K562 (cell line): ENCODE measurements at regions not wholly inside any gene's neighbourhood (a gene's known extent, or its start where the extent isn't known, plus 50 kb on each side); places are given as distances from the start of the nearest gene placed in this dataset.

ENCODE experiments used
- ATAC-seq: fragments of 200-7000 bp; cut with Tn5 transposase; 3 replicates; pipeline ENCODE4 v1.9.1; 2020; ENCODE audit warnings: moderate library complexity
- BruUV-seq: library from RNA; stranded (reverse); fragments of 400-500 nt; replicated peaks from 2 replicates; lab custom pipeline; 2021; lab: Mats Ljungman, UMichigan
- CTCF ChIA-PET: fragments of 300-600 bp; formaldehyde crosslinking; extraction: SDS; loops from one replicate; lab custom pipeline; 2021; ENCODE audit warnings: low intra/inter-chr PET ratio; lab: Yijun Ruan, JAX
- POLR2A ChIA-PET: fragments of 300-600, 350-650 bp; sonication (Branson Sonifier 250); formaldehyde crosslinking; extraction: SDS; loops from one replicate; lab custom pipeline; 2021; ENCODE audit warnings: antibody characterized with exemption, inconsistent platforms; lab: Yijun Ruan, JAX
- DNase-seq, 4 experiments: peaks; one replicate each; pipeline versions ENCODE4 v3.0.0 to v3.0.0-alpha.2; 2011 to 2018; ENCODE audit warnings: low spot score in 3 of 4, mixed read lengths in 3 of 4; ENCODE audit errors: extremely low read depth in 1 of 4
- FAIRE-seq: peaks from 2 replicates; lab custom pipeline; 2011; peaks lifted over from hg19 to GRCh38; lab: Jason Lieb, UNC
- H2AFZ ChIP-seq: 2 replicates; pipeline ENCODE4 v1.6.0; 2011; ENCODE audit warnings: low read depth, low read length, control low read depth, inconsistent platforms
- H3K27ac ChIP-seq: fragments of 200-600 bp; 3 replicates; pipeline ENCODE4 v1.8.0; 2011; ENCODE audit warnings: low read depth, mild to moderate bottlenecking, control low read depth, inconsistent platforms, low read length, moderate library complexity, mixed read lengths; ENCODE audit errors: extremely low read depth
- H3K27me3 ChIP-seq, 2 experiments: fragments of 300-600 bp in 1 of 2; 2 replicates in 1 of 2; 3 replicates in 1 of 2; pipeline versions ENCODE4 v1.6.0 to v1.8.0; 2011; ENCODE audit warnings: inconsistent platforms in 2 of 2, low read length in 2 of 2, mild to moderate bottlenecking in 1 of 2, mixed read lengths in 1 of 2, moderate library complexity in 1 of 2; ENCODE audit not compliant: control insufficient read depth in 2 of 2, insufficient read depth in 2 of 2
- H3K36me3 ChIP-seq: fragments of 300-600 bp; 3 replicates; pipeline ENCODE4 v1.8.0; 2011; ENCODE audit warnings: mild to moderate bottlenecking, low read length, inconsistent platforms; ENCODE audit not compliant: control insufficient read depth, insufficient read depth
- H3K4me1 ChIP-seq, 2 experiments: fragments of 200-600 bp in 1 of 2; replicated peaks in 1 of 2; 2 replicates in 1 of 2; 3 replicates in 1 of 2; pipeline versions ENCODE4 v1.5.1 to v1.8.0; 2011; ENCODE audit warnings: inconsistent platforms in 2 of 2, low read length in 2 of 2, mild to moderate bottlenecking in 1 of 2, mixed read lengths in 1 of 2, moderate library complexity in 1 of 2; ENCODE audit not compliant: control insufficient read depth in 2 of 2, insufficient read depth in 2 of 2
- H3K4me2 ChIP-seq: 2 replicates; pipeline ENCODE4 v1.6.1; 2011; ENCODE audit warnings: low read length, control low read depth, inconsistent platforms, mixed read lengths; ENCODE audit not compliant: insufficient read depth
- H3K4me3 ChIP-seq: fragments of 200-600 bp; sonication (generic), shearing (Covaris generic); 2 replicates; pipeline ENCODE4 v1.5.1; 2016; ENCODE audit warnings: control low read depth, inconsistent platforms
- H3K79me2 ChIP-seq: fragments of 200-600 bp; 3 replicates; pipeline ENCODE4 v1.8.0; 2011; ENCODE audit warnings: low read length, inconsistent platforms; ENCODE audit not compliant: control insufficient read depth, insufficient read depth
- H3K9ac ChIP-seq, 2 experiments: 2 replicates each; pipeline versions ENCODE4 v1.6.0 to v1.6.1; 2011; ENCODE audit warnings: low read depth in 2 of 2, low read length in 2 of 2, control low read depth in 1 of 2, inconsistent platforms in 1 of 2, mild to moderate bottlenecking in 1 of 2, mixed read lengths in 1 of 2; ENCODE audit not compliant: insufficient read depth in 1 of 2
- H3K9me1 ChIP-seq: one replicate; pipeline ENCODE4 v1.6.0; 2011; ENCODE audit warnings: inconsistent platforms, mild to moderate bottlenecking, low read length, moderate library complexity; ENCODE audit not compliant: control insufficient read depth, insufficient read depth
- H3K9me3 ChIP-seq: replicated peaks from 2 replicates; pipeline ENCODE4 v1.5.1; 2011; ENCODE audit warnings: low read depth, low read length, inconsistent platforms; ENCODE audit not compliant: control insufficient read depth, insufficient read depth
- H4K20me1 ChIP-seq: replicated peaks from 2 replicates; pipeline ENCODE4 v1.6.1; 2011; ENCODE audit warnings: low read length, inconsistent platforms, mixed read lengths; ENCODE audit not compliant: control insufficient read depth, insufficient read depth
- ARID1B ChIP-seq: fragments of 450-650 bp; IDR thresholded peaks from 2 replicates; pipeline ENCODE4 v1.6.1; 2016; ENCODE audit warnings: antibody characterized with exemption, mild to moderate bottlenecking, inconsistent platforms
- CEBPB ChIP-seq: fragments of 450-650 bp; IDR thresholded peaks from 2 replicates; pipeline ENCODE4 v1.6.1; 2016; ENCODE audit warnings: missing genetic modification characterization, missing compliant biosample characterization
- CEBPG ChIP-seq, 3 experiments: fragments of 200-800 bp in 1 of 3; sonication (Bioruptor generic) in 1 of 3; sonication (generic) in 1 of 3; formaldehyde crosslinking in 1 of 3; IDR thresholded peaks in 2 of 3; conservative IDR thresholded peaks in 1 of 3; 2 replicates each; pipeline versions ENCODE4 v1.6.1 to v1.8.0; 2016 to 2022; ENCODE audit warnings: missing compliant biosample characterization in 2 of 3, missing genetic modification characterization in 2 of 3, mild to moderate bottlenecking in 1 of 3, missing genetic modification reagents in 1 of 3
- CSDE1 ChIP-seq, 2 experiments: fragments of 450-650 bp; IDR thresholded peaks; 2 replicates each; pipeline ENCODE4 v1.6.1; 2016; ENCODE audit warnings: mild to moderate bottlenecking in 1 of 2
- E2F1 ChIP-seq: sonication (generic); formaldehyde crosslinking; IDR thresholded peaks from 2 replicates; pipeline ENCODE4 v1.8.1; 2023; ENCODE audit warnings: mild to moderate bottlenecking, missing genetic modification reagents, moderate library complexity
- ELF1 ChIP-seq: fragments of 200-800 bp; sonication (Bioruptor generic); IDR thresholded peaks from 2 replicates; pipeline ENCODE4 v1.6.1; 2016; ENCODE audit warnings: missing genetic modification characterization, missing compliant biosample characterization
- HMG20A ChIP-seq: fragments of 450-650 bp; formaldehyde crosslinking; conservative IDR thresholded peaks from 2 replicates; pipeline ENCODE4 v1.4.0; 2020; ENCODE audit warnings: mild to moderate bottlenecking, mixed read lengths
- IRF1 ChIP-seq: sonication (generic); formaldehyde crosslinking; IDR thresholded peaks from 2 replicates; pipeline ENCODE4 v1.8.0; 2022; ENCODE audit warnings: missing genetic modification reagents, mild to moderate bottlenecking, borderline replicate concordance
- KDM2B ChIP-seq: fragments of 250-450 bp; sonication (Bioruptor Pico); IDR thresholded peaks from 2 replicates; pipeline ENCODE4 v1.8.0; 2021; ENCODE audit warnings: mild to moderate bottlenecking, moderate library complexity
- MAFF ChIP-seq: IDR thresholded peaks from 2 replicates; pipeline ENCODE4 v1.6.1; 2012; ENCODE audit warnings: low read length, improper control_type of control experiment
- MTF1 ChIP-seq: fragments of 250-450 bp; sonication (Bioruptor Pico); IDR thresholded peaks from 2 replicates; pipeline ENCODE4 v1.9.0; 2021; ENCODE audit warnings: moderate library complexity, mild to moderate bottlenecking, inconsistent platforms, borderline replicate concordance
- SRSF7 ChIP-seq: fragments of 200-400 bp; formaldehyde crosslinking; optimal IDR thresholded peaks from 2 replicates; pipeline ENCODE3; 2017; ENCODE audit warnings: mild to moderate bottlenecking, low read depth, low read length
- TCFL5 ChIP-seq: fragments of 250-450 bp; sonication (Bioruptor Pico); conservative IDR thresholded peaks from 2 replicates; pipeline ENCODE4 v1.6.1; 2021; ENCODE audit warnings: mild to moderate bottlenecking, moderate library complexity, matching md5 sums
- TGIF2 ChIP-seq: sonication (generic); formaldehyde crosslinking; IDR thresholded peaks from 2 replicates; pipeline ENCODE4 v1.8.1; 2022; ENCODE audit warnings: mild to moderate bottlenecking, missing genetic modification reagents, moderate library complexity
- ZBED1 ChIP-seq: IDR thresholded peaks from 2 replicates; pipeline ENCODE4 v1.6.1; 2014
- ZBTB12 ChIP-seq: fragments of 250-450 bp; sonication (Bioruptor Pico); IDR thresholded peaks from 2 replicates; pipeline ENCODE4 v1.4.0; 2020
- ZNF232 ChIP-seq: sonication (generic); formaldehyde crosslinking; IDR thresholded peaks from 2 replicates; pipeline ENCODE4 v1.8.0; 2022; ENCODE audit warnings: mild to moderate bottlenecking, missing genetic modification reagents
- ZNF311 ChIP-seq: fragments of 250-450 bp; sonication (Bioruptor Pico); IDR thresholded peaks from 2 replicates; pipeline ENCODE4 v1.4.0; 2020; ENCODE audit warnings: mild to moderate bottlenecking, moderate library complexity
- ZNF398 ChIP-seq: fragments of 250-450 bp; sonication (Bioruptor Pico); IDR thresholded peaks from 2 replicates; pipeline ENCODE4 v1.8.0; 2021; ENCODE audit warnings: moderate library complexity, mild to moderate bottlenecking, inconsistent platforms
- ZNF830 ChIP-seq: fragments of 250-450 bp; sonication (Bioruptor Pico); IDR thresholded peaks from 2 replicates; pipeline ENCODE4 v1.5.0; 2021; ENCODE audit warnings: mild to moderate bottlenecking
- WGBS: fragments of 100-300 bp; shearing (Covaris generic); methylation state at CpG from one replicate; pipeline ENCODE4 v1.1.6; 2016; ENCODE audit warnings: low coverage, mixed read lengths; ENCODE audit not compliant: insufficient coverage; ENCODE audit errors: missing lambda C conversion rate; 5-methylcytosine and 5-hydroxymethylcytosine counted together
- in situ Hi-C: fragments of 300-500 bp; cut with MboI; formaldehyde crosslinking; loops from 4 replicates; pipeline ENCODE4 v1.15.0; 2018; ENCODE audit warnings: inconsistent platforms, mixed read lengths
- intact Hi-C: fragments of 100-400 bp; cut with micrococcal nuclease; formaldehyde crosslinking; loops from 2 replicates; pipeline ENCODE4 v1.14.2; 2022

- TF ChIP-seq ZBTB12 (CRISPR knock-in tag) (no peak), SRSF7 (no peak), MAFF (no peak), ZNF311 (CRISPR knock-in tag) (no peak), HMG20A (no peak), ZNF232 (CRISPR knock-in tag) (no peak), CEBPG (CRISPR knock-in tag; IDR thresholded peaks at IDR 0.05) (no peak), CEBPG (tag; conservative IDR thresholded peaks at IDR 0.05 in 1 of 2, IDR thresholded peaks at IDR 0.05 in 1 of 2) (no peak), ELF1 (no peak)
- TF ChIP-seq, all 486 proteins: peak for 0
Measured at GRCh38 chr6:112851146-112851545, 504.0 kb downstream of the RFPL4B start (continued).

- ChIA-PET CTCF (no interaction called here), POLR2A (no interaction called here)
- FAIRE-seq (no peak), ATAC-seq (no peak), DNase-seq (no peak)
- Histone ChIP-seq H3K9me3 (no peaks in the 10 kb centered on the region), H3K27me3 (no peaks in the 10 kb centered on the region), H3K79me2 (no peaks in the 10 kb centered on the region), H3K4me2 (no peak overlapping the region), H2AFZ (no peak overlapping the region), H3K27ac (no peak overlapping the region), H4K20me1 (no peaks in the 10 kb centered on the region), H3K9ac (no peak overlapping the region), H3K36me3 (no peaks in the 10 kb centered on the region), H3K4me3 (no peak overlapping the region), H3K4me1 (no peaks in the 10 kb centered on the region), H3K9me1 (no peaks in the 10 kb centered on the region)
- WGBS, result 4% methylated on average over 2 of the region's 2 CpGs
- BruUV-seq, result no TSS peak
- intact Hi-C loops, result no loop called here
- in situ Hi-C loops, result no loop called here
- TF ChIP-seq IRF1, result no peak
- no peak for TF ChIP-seq ZNF830 (CRISPR knock-in tag)
- no peak for TF ChIP-seq KDM2B
- TF ChIP-seq ARID1B, result no peak
- TF ChIP-seq ZBED1, result no peak
- TF ChIP-seq TCFL5, result no peak
- TF ChIP-seq TGIF2 (CRISPR knock-in tag), result no peak
- TF ChIP-seq ZNF398, result no peak
- no peak for TF ChIP-seq E2F1 (CRISPR knock-in tag)
- no peak for TF ChIP-seq MTF1
- TF ChIP-seq CSDE1 (IDR thresholded peaks at IDR 0.05), result no peak
- no peak for TF ChIP-seq CEBPB (tag)
Measured at GRCh38 chr6:112853162-112853561, 506.0 kb downstream of the RFPL4B start.
